Upper lobe of right lung (tissue), 1 donor: ENCODE measurements at regions not wholly inside any gene's neighbourhood (a gene's known extent, or its start where the extent isn't known, plus 50 kb on each side); places are given as distances from the start of the nearest gene placed in this dataset.

Source experiments
- ATAC-seq: fragments of 200-7000 bp; cut with Tn5 transposase; one replicate; pipeline ENCODE4 v1.9.1; 2020; ENCODE audit warnings: mild to moderate bottlenecking, moderate library complexity
- DNase-seq: peaks from one replicate; pipeline ENCODE4 v3.0.0-alpha.2; 2020
- H3K27ac ChIP-seq: fragments of 200-600 bp; one replicate; pipeline ENCODE4 v1.8.0; 2022
- H3K27me3 ChIP-seq: fragments of 200-600 bp; one replicate; pipeline ENCODE4 v1.8.0; 2022; ENCODE audit warnings: mild to moderate bottlenecking
- H3K36me3 ChIP-seq: fragments of 200-600 bp; one replicate; pipeline ENCODE4 v1.8.0; 2022
- H3K4me1 ChIP-seq: fragments of 200-600 bp; one replicate; pipeline ENCODE4 v1.8.0; 2022
- H3K4me3 ChIP-seq: fragments of 200-600 bp; one replicate; pipeline ENCODE4 v1.8.0; 2022; ENCODE audit warnings: mild to moderate bottlenecking
- H3K9me3 ChIP-seq: fragments of 200-600 bp; one replicate; pipeline ENCODE4 v1.8.0; 2022
- CTCF ChIP-seq: fragments of 200-600 bp; IDR thresholded peaks from one replicate; pipeline ENCODE4 v1.8.0; 2022; ENCODE audit warnings: antibody characterized with exemption
- intact Hi-C: fragments of 100-400 bp; cut with DNase I; formaldehyde crosslinking; loops from one replicate; pipeline ENCODE4 v1.11.0; 2022
- donor health status: DM: no; HTN: yes; CAD: no; lungs with severe emphysema.

- Histone ChIP-seq H3K36me3 (no peaks in the 10 kb centered on the region), H3K27ac (no peak overlapping the region), H3K9me3 (no peaks in the 10 kb centered on the region), H3K4me3 (no peak overlapping the region), H3K4me1 (no peaks in the 10 kb centered on the region), H3K27me3 (no peaks in the 10 kb centered on the region)
- intact Hi-C loops, result no loop called here
- ATAC-seq (no peak), DNase-seq (no peak)
- TF ChIP-seq CTCF, result no peak
Observed at GRCh38 chr6:145252737-145253136, 482.6 kb downstream of the EPM2A start.

DNA sequence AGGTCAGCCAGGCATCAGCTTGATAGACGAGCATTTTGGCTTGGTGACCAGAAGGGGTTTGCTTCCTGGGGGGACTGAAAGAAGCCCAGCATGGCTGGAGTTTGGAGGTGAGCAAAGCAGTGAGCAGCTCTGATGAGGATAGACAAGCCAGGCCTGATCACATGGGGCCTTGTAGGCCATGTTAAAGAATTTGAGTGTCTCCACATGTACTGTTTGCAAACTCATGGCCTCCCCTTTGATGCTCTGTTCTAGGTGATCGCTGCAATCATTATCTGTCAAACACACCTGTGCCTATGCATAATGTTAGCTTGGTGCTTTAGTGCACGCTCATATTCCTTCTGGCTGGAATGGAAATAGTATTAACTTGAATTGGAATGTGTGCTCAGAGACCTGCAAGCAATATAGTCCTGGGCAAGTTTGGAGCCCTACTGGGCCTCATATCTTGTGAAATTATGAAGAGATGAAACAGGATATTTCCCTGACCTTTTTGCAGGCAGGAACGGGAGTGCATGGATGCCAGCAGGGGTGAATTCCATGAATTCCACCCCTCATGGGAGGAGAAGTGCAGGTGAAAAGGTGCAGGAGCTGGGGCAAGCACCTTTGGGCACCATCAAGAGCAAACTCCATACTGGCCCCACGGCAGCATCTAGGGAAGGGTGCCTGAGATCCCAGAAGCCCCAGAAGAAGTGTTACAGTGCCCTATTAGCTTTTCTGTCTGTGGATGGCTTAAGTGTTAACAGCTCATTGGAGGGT lies 480.5 kb downstream of the EPM2A start:
- no peaks in the 10 kb centered on the region for H3K36me3 ChIP-seq
- H3K4me1 ChIP-seq, result no peaks in the 10 kb centered on the region
- intact Hi-C loops, result no loop called here
- H3K27ac ChIP-seq, result no peak overlapping the region
- ATAC-seq, result no peak
- H3K9me3 ChIP-seq, result no peaks in the 10 kb centered on the region
- H3K4me3 ChIP-seq, result no peak overlapping the region
- no peaks in the 10 kb centered on the region for H3K27me3 ChIP-seq
- no peak for TF ChIP-seq CTCF
- no peak for DNase-seq

GRCh38 chr6:145257704-145258103 lies 477.6 kb downstream of the EPM2A start:
- Histone ChIP-seq H3K4me1 (no peaks in the 10 kb centered on the region), H3K27me3 (no peaks in the 10 kb centered on the region), H3K36me3 (no peaks in the 10 kb centered on the region), H3K4me3 (no peak overlapping the region), H3K27ac (no peak overlapping the region), H3K9me3 (no peaks in the 10 kb centered on the region)
- no peak for ATAC-seq
- intact Hi-C loops, result no loop called here
- TF ChIP-seq CTCF, result no peak
- DNase-seq, result no peak

- Histone ChIP-seq H3K4me1 (no peaks in the 10 kb centered on the region), H3K36me3 (no peaks in the 10 kb centered on the region), H3K27me3 (no peaks in the 10 kb centered on the region), H3K4me3 (no peak overlapping the region), H3K9me3 (no peaks in the 10 kb centered on the region), H3K27ac (no peak overlapping the region)
- intact Hi-C loops, result no loop called here
- ATAC-seq (no peak), DNase-seq (no peak)
- no peak for TF ChIP-seq CTCF
Observed at GRCh38 chr6:145258122-145258521, 477.2 kb downstream of the EPM2A start.

DNA sequence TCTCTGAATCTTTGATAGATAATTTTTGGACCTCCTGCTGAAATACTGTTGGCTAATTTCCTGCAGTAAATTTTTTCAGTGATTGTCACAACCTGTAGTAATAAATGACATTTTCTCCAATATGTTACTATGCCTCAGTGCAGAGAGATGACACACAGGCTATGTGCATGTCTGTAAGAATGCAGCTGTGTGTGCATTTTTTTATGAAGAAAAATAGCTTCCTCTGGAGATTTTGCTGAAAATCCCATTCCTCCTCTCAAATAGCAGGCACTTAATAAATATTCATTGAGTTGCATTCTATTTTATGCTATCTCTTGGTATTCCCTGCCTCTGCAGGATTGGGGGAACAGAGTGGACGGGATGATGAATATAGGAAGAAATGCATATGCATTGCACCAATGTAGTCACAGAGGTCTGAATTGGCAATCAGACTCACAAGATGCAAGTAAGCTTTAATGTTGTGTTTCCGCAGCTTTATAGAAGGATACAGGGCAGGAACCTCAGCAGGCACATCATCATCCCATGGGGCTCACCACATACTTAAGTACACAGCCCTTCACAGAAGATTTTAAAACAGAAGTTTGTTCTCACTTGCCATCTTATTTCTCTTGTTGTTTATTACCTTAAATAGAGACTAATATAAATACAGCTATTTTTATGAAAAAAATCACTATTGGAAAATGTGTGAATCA lies 474.7 kb downstream of the EPM2A start:
- ATAC-seq, result no peak
- intact Hi-C loops, result no loop called here
- no peak overlapping the region for H3K27ac ChIP-seq
- H3K36me3 ChIP-seq, result no peaks in the 10 kb centered on the region
- TF ChIP-seq CTCF, result no peak
- H3K4me3 ChIP-seq, result no peak overlapping the region
- no peaks in the 10 kb centered on the region for H3K27me3 ChIP-seq
- no peak for DNase-seq
- no peaks in the 10 kb centered on the region for H3K4me1 ChIP-seq
- H3K9me3 ChIP-seq, result no peaks in the 10 kb centered on the region
